HepG2 (cell line): ENCODE measurements at regions not wholly inside any gene's neighbourhood (a gene's known extent, or its start where the extent isn't known, plus 50 kb on each side); places are given as distances from the start of the nearest gene placed in this dataset.

Source experiments
- ATAC-seq: fragments of 200-7000 bp; cut with Tn5 transposase; 3 replicates; pipeline ENCODE4 v1.9.1; 2020; ENCODE audit warnings: mild to moderate bottlenecking, moderate library complexity
- BruUV-seq: library from RNA; stranded (reverse); fragments of 400-500 nt; replicated peaks from 2 replicates; lab custom pipeline; 2021; lab: Mats Ljungman, UMichigan
- CTCF ChIA-PET: fragments of 300-600 bp; formaldehyde crosslinking; extraction: SDS; loops from one replicate; lab custom pipeline; 2021; ENCODE audit warnings: low total read pairs, inconsistent platforms, low intra/inter-chr PET ratio; lab: Yijun Ruan, JAX
- POLR2A ChIA-PET: fragments of 350-600 bp; sonication (Branson Sonifier 250); formaldehyde crosslinking; loops from one replicate; lab custom pipeline; 2020; ENCODE audit warnings: antibody characterized with exemption, inconsistent platforms; lab: Yijun Ruan, JAX
- DNase-seq: peaks from one replicate; pipeline ENCODE4 v3.0.0-alpha.2; 2015; ENCODE audit warnings: low spot score
- FAIRE-seq: peaks from 3 replicates; lab custom pipeline; 2011; peaks lifted over from hg19 to GRCh38; lab: Jason Lieb, UNC
- H2AFZ ChIP-seq: one replicate; pipeline ENCODE4 v1.6.1; 2011; ENCODE audit warnings: low read length, inconsistent platforms
- H3K27ac ChIP-seq: fragments of 300-600 bp; 3 replicates; pipeline ENCODE4 v1.8.0; 2011; ENCODE audit warnings: mixed run types, mild to moderate bottlenecking, mixed read lengths, low read length, inconsistent platforms; ENCODE audit not compliant: insufficient read depth; ENCODE audit errors: extremely low read length
- H3K27me3 ChIP-seq, 2 experiments: fragments of 200-600 bp in 1 of 2; 2 replicates in 1 of 2; 3 replicates in 1 of 2; pipeline versions ENCODE4 v1.6.0 to v1.8.0; 2011; ENCODE audit warnings: low read length in 2 of 2, mild to moderate bottlenecking in 2 of 2, moderate library complexity in 2 of 2, inconsistent platforms in 1 of 2; ENCODE audit not compliant: insufficient read depth in 2 of 2, control insufficient read depth in 1 of 2
- H3K36me3 ChIP-seq, 2 experiments: fragments of 200-600 bp in 1 of 2; replicated peaks in 1 of 2; 2 replicates in 1 of 2; 3 replicates in 1 of 2; pipeline versions ENCODE4 v1.5.1 to v1.8.0; 2011; ENCODE audit warnings: low read length in 2 of 2, inconsistent platforms in 1 of 2; ENCODE audit not compliant: insufficient read depth in 2 of 2, control insufficient read depth in 1 of 2
- H3K4me1 ChIP-seq: 2 replicates; pipeline ENCODE4 v1.5.1; 2012; ENCODE audit warnings: low read length, inconsistent platforms; ENCODE audit not compliant: insufficient read depth
- H3K4me2 ChIP-seq: 2 replicates; pipeline ENCODE4 v1.6.0; 2011; ENCODE audit warnings: low read depth, low read length, inconsistent platforms
- H3K4me3 ChIP-seq, 3 experiments: fragments of 200-600 bp in 1 of 3; sonication (generic), shearing (Covaris generic) in 1 of 3; replicated peaks in 1 of 3; 2 replicates each; pipeline ENCODE4 v1.5.1; 2011 to 2016; ENCODE audit warnings: low read length in 3 of 3, inconsistent platforms in 2 of 3, low read depth in 2 of 3, mild to moderate bottlenecking in 2 of 3, control low read depth in 1 of 3, mixed read lengths in 1 of 3; ENCODE audit not compliant: insufficient read depth in 1 of 3
- H3K79me2 ChIP-seq: one replicate; pipeline ENCODE4 v1.6.1; 2011; ENCODE audit warnings: low read length, inconsistent platforms; ENCODE audit not compliant: insufficient read depth
- H3K9ac ChIP-seq: 2 replicates; pipeline ENCODE4 v1.6.0; 2011; ENCODE audit warnings: mild to moderate bottlenecking, low read depth, low read length, inconsistent platforms; ENCODE audit not compliant: insufficient read depth
- H3K9me3 ChIP-seq: 2 replicates; pipeline ENCODE4 v1.5.1; 2012; ENCODE audit warnings: mild to moderate bottlenecking, low read length
- H4K20me1 ChIP-seq: 2 replicates; pipeline ENCODE4 v1.6.0; 2011; ENCODE audit warnings: inconsistent platforms, mild to moderate bottlenecking, low read length, moderate library complexity; ENCODE audit not compliant: insufficient read depth
- GATAD2A ChIP-seq: IDR thresholded peaks from 2 replicates; pipeline ENCODE4 v1.6.1; 2016
- HIVEP1 ChIP-seq: sonication (generic); formaldehyde crosslinking; IDR thresholded peaks from 2 replicates; pipeline ENCODE4 v1.4.0; 2020; ENCODE audit warnings: mild to moderate bottlenecking, missing genetic modification reagents
- JDP2 ChIP-seq: sonication (generic); formaldehyde crosslinking; IDR thresholded peaks from 2 replicates; pipeline ENCODE4 v1.8.1; 2022; ENCODE audit warnings: missing genetic modification reagents, borderline replicate concordance
- ZIK1 ChIP-seq: sonication (generic); formaldehyde crosslinking; IDR thresholded peaks from 2 replicates; pipeline ENCODE4 v1.5.0; 2020; ENCODE audit warnings: mild to moderate bottlenecking, low read depth, missing genetic modification reagents, borderline replicate concordance
- ZMYM4 ChIP-seq: sonication (generic); formaldehyde crosslinking; IDR thresholded peaks from 2 replicates; pipeline ENCODE4 v1.8.1; 2023; ENCODE audit warnings: mild to moderate bottlenecking, missing genetic modification reagents
- ZNF530 ChIP-seq: sonication (generic); formaldehyde crosslinking; IDR thresholded peaks from 2 replicates; pipeline ENCODE4 v1.5.0; 2020; ENCODE audit warnings: low read depth, mild to moderate bottlenecking, missing genetic modification reagents
- WGBS: methylation state at CpG from one replicate; pipeline ENCODE4 v1.1.6; 2017; ENCODE audit warnings: low lambda C conversion rate; 5-methylcytosine and 5-hydroxymethylcytosine counted together
- in situ Hi-C: cut with HindIII; loops from 2 replicates; pipeline ENCODE4 v1.10.0; 2017; ENCODE audit warnings: low pct_unique_long_range_greater_than_20kb; ENCODE audit not compliant: extremely low pct_ligation_motif_present
- intact Hi-C: fragments of 100-400 bp; cut with micrococcal nuclease; formaldehyde crosslinking; loops from one replicate; pipeline ENCODE4 v1.10.0; 2022; ENCODE audit not compliant: unreplicated experiment
- TF ChIP-seq, protein P1 (sequence below): sonication (generic); formaldehyde crosslinking; conservative IDR thresholded peaks from 2 replicates; pipeline ENCODE4 v1.8.0; 2022; ENCODE audit warnings: mild to moderate bottlenecking, moderate library complexity, missing genetic modification reagents
- TF ChIP-seq, protein P2 (sequence below): sonication (generic); formaldehyde crosslinking; IDR thresholded peaks from 2 replicates; pipeline ENCODE4 v1.4.0; 2020; ENCODE audit warnings: missing genetic modification reagents, borderline replicate concordance

DNA sequence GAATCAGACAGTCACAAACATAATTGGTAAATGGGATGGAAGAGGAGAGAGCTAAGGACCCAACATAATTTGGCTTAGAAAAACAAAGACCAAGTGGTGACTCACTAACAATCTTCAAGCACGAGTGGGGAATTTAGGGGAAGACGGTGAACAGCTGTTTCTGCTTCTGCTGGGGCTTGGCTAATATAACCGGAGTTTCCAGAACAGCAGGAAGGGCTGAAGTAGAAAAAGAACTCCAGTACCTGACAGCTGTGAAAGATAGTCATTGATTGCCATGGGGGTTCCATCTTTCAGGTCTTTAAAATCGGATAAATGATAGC is 290.9 kb upstream of the LDB2 start:
- H4K20me1 ChIP-seq, result no peaks in the 10 kb centered on the region
- H3K79me2 ChIP-seq, result no peaks in the 10 kb centered on the region
- H3K4me1 ChIP-seq, result no peaks in the 10 kb centered on the region
- no peaks in the 10 kb centered on the region for H3K9me3 ChIP-seq
- TF ChIP-seq GATAD2A (CRISPR knock-in tag), result no peak
- TF ChIP-seq JDP2, result no peak
- no peak for TF ChIP-seq ZNF530 (CRISPR knock-in tag)
- TF ChIP-seq HIVEP1 (CRISPR knock-in tag), result no peak
- TF ChIP-seq, protein P1, sequence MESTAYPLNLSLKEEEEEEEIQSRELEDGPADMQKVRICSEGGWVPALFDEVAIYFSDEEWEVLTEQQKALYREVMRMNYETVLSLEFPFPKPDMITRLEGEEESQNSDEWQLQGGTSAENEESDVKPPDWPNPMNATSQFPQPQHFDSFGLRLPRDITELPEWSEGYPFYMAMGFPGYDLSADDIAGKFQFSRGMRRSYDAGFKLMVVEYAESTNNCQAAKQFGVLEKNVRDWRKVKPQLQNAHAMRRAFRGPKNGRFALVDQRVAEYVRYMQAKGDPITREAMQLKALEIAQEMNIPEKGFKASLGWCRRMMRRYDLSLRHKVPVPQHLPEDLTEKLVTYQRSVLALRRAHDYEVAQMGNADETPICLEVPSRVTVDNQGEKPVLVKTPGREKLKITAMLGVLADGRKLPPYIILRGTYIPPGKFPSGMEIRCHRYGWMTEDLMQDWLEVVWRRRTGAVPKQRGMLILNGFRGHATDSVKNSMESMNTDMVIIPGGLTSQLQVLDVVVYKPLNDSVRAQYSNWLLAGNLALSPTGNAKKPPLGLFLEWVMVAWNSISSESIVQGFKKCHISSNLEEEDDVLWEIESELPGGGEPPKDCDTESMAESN (CRISPR knock-in tag), result no peak
- intact Hi-C loops (no loop called here), in situ Hi-C loops (no loop called here)
- POLR2A ChIA-PET, result no interaction called here
- no peak for ATAC-seq
- H3K27me3 ChIP-seq, result no peaks in the 10 kb centered on the region; a peak in 1 of 5 replicates
- CTCF ChIA-PET, result no interaction called here
- BruUV-seq, result no TSS peak
- DNase-seq, result no peak
- H3K36me3 ChIP-seq, result no peaks in the 10 kb centered on the region
- WGBS, result 3% methylated on average over 4 of the region's 4 CpGs
- no peak overlapping the region for H3K9ac ChIP-seq
- H3K27ac ChIP-seq, result no peak overlapping the region
- no peak for FAIRE-seq
- no peak overlapping the region for H2AFZ ChIP-seq
- H3K4me3 ChIP-seq, result no peak overlapping the region
- H3K4me2 ChIP-seq, result no peak overlapping the region

DNA sequence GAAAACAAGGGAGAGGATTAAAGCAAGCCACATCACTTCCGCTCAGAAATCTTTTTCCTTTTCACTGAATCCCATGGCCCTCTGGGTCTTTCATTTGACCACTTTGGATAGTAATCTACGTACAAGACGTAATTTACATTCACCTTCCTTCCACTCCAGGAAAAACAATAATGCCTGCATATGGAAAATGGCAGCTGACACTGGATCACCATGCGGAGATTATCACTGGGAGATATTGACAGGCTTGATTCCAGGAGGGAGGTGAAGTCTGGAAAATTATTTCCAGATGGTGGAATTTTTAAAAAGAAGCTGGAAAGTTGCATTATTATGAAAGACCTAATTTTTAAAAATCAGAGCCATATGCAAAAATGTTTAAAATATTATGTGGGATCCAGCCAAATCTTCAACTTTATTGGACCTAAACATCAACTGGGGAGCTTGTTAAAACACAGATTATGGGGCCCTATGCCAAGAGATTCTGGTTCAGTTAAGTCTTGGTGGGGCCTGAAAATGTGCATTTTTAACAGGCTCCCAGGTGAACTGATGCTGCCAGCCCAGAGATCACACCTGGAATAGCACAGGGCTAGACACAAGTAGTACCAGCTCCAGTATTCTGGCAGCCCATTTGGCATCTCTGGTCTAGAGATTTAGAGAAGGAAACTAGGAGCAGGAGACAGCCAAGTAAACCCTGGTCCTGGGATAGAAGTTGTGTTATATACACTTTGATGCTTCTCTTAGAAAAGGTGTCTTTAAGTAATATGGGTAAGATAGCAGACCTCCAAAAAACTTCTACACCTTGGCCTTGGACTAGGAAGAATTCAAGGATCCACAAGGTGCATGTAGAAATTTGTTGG is 290.3 kb upstream of the LDB2 start:
- no peaks in the 10 kb centered on the region for H3K9me3 ChIP-seq
- intact Hi-C loops (no loop called here), in situ Hi-C loops (no loop called here)
- no peak overlapping the region for H2AFZ ChIP-seq
- DNase-seq (no peak), FAIRE-seq (no peak), ATAC-seq (no peak)
- no TSS peak for BruUV-seq
- TF ChIP-seq, protein P2, sequence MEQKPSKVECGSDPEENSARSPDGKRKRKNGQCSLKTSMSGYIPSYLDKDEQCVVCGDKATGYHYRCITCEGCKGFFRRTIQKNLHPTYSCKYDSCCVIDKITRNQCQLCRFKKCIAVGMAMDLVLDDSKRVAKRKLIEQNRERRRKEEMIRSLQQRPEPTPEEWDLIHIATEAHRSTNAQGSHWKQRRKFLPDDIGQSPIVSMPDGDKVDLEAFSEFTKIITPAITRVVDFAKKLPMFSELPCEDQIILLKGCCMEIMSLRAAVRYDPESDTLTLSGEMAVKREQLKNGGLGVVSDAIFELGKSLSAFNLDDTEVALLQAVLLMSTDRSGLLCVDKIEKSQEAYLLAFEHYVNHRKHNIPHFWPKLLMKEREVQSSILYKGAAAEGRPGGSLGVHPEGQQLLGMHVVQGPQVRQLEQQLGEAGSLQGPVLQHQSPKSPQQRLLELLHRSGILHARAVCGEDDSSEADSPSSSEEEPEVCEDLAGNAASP (CRISPR knock-in tag), result no peak
- TF ChIP-seq ZIK1 (no peak), ZMYM4 (CRISPR knock-in tag) (no peak)
- H3K9ac ChIP-seq, result no peak overlapping the region
- H3K36me3 ChIP-seq, result no peaks in the 10 kb centered on the region
- no peaks in the 10 kb centered on the region for H4K20me1 ChIP-seq
- H3K4me3 ChIP-seq, result no peak overlapping the region
- H3K27me3 ChIP-seq, result no peaks in the 10 kb centered on the region; a peak in 1 of 5 replicates
- no peak overlapping the region for H3K4me2 ChIP-seq
- no peak overlapping the region for H3K27ac ChIP-seq
- no peaks in the 10 kb centered on the region for H3K79me2 ChIP-seq
- ChIA-PET CTCF (no interaction called here), POLR2A (no interaction called here)
- no peaks in the 10 kb centered on the region for H3K4me1 ChIP-seq
- WGBS, result 36% methylated on average over 4 of the region's 4 CpGs
